Esophagus muscularis mucosa (tissue), 4 donors: ENCODE measurements at regions not wholly inside any gene's neighbourhood (a gene's known extent, or its start where the extent isn't known, plus 50 kb on each side); places are given as distances from the start of the nearest gene placed in this dataset.

ENCODE experiments used
- DNase-seq: peaks from one replicate; pipeline ENCODE4 v3.0.0-alpha.2; 2017; ENCODE audit errors: extremely low spot score
- H3K27ac ChIP-seq, 4 donors: fragments of 200-600 bp; sonication (generic); replicated peaks in 1 of 4; 1 replicate in 3 of 4; 2 replicates in 1 of 4; pipeline ENCODE4 v1.5.1; 2016 to 2019; ENCODE audit warnings: mild to moderate bottlenecking in 1 of 4
- H3K27me3 ChIP-seq, 4 donors: fragments of 200-600 bp; sonication (generic); one replicate each; pipeline versions ENCODE4 v1.5.1 to v1.6.0; 2016 to 2019
- H3K36me3 ChIP-seq, 4 donors: fragments of 200-600 bp; sonication (generic); one replicate each; pipeline ENCODE4 v1.5.1; 2016 to 2019
- H3K4me1 ChIP-seq, 4 donors: fragments of 200-600 bp; sonication (generic); one replicate each; pipeline ENCODE4 v1.5.1; 2016 to 2019
- H3K4me3 ChIP-seq, 4 donors: fragments of 200-600 bp; sonication (generic); 1 replicate in 2 of 4; 2 replicates in 2 of 4; pipeline ENCODE4 v1.5.1; 2016 to 2019; ENCODE audit warnings: mild to moderate bottlenecking in 4 of 4, moderate library complexity in 1 of 4
- H3K9me3 ChIP-seq, 4 donors: fragments of 200-600 bp; sonication (generic); 1 replicate in 3 of 4; 2 replicates in 1 of 4; pipeline ENCODE4 v1.5.1; 2016 to 2019
- CTCF ChIP-seq, 3 experiments: fragments of 200-600 bp in 2 of 3; fragments of 450-650 bp in 1 of 3; sonication (generic) in 2 of 3; IDR thresholded peaks; one replicate each; pipeline ENCODE4 v1.5.1; 2017 to 2019; ENCODE audit warnings: antibody characterized with exemption in 3 of 3, mild to moderate bottlenecking in 2 of 3, moderate library complexity in 1 of 3
- EP300 ChIP-seq: sonication (generic); formaldehyde crosslinking; IDR thresholded peaks from one replicate; pipeline ENCODE4 v1.6.1; 2017; ENCODE audit warnings: antibody characterized with exemption
- POLR2A ChIP-seq: fragments of 450-650 bp; IDR thresholded peaks from one replicate; pipeline ENCODE4 v1.6.1; 2017; ENCODE audit warnings: antibody characterized with exemption, moderate library complexity, mild to moderate bottlenecking, low read depth
- POLR2AphosphoS5 ChIP-seq, 2 donors: sonication (generic); formaldehyde crosslinking; IDR thresholded peaks; one replicate each; pipeline ENCODE4 v1.6.1; 2017; ENCODE audit warnings: antibody characterized with exemption in 2 of 2
- WGBS: methylation state at CpG from one replicate; pipeline ENCODE4 v1.1.5; 2018; 5-methylcytosine and 5-hydroxymethylcytosine counted together
- intact Hi-C: fragments of 100-400 bp; cut with DNase I; formaldehyde crosslinking; loops from one replicate; pipeline ENCODE4 v1.15.1; 2023

- no peak for TF ChIP-seq POLR2A
- no peak for TF ChIP-seq CTCF (IDR thresholded peaks at IDR 0.05)
- no peak for TF ChIP-seq EP300
- TF ChIP-seq POLR2AphosphoS5 (IDR thresholded peaks at IDR 0.05), result no peak
- no peak overlapping the region for H3K27ac ChIP-seq
- H3K36me3 ChIP-seq, result no peaks in the 10 kb centered on the region
- no peak for DNase-seq
- no peaks in the 10 kb centered on the region for H3K27me3 ChIP-seq
- H3K4me3 ChIP-seq, result no peak overlapping the region
- intact Hi-C loops, result no loop called here
- H3K9me3 ChIP-seq, result peaks cover 0 to 4% (median 0%) of the 10 kb centered on the region in 4 donors
- peaks cover 0 to 6% (median 0%) of the 10 kb centered on the region in 4 donors for H3K4me1 ChIP-seq
Measured at GRCh38 chr12:42692749-42693148, 103.2 kb upstream of the PRICKLE1 start.

- no peak overlapping the region for H3K4me3 ChIP-seq
- 86% methylated on average over 8 of the region's 8 CpGs for WGBS
- no peaks in the 10 kb centered on the region for H3K36me3 ChIP-seq
- no peak overlapping the region for H3K27ac ChIP-seq
- DNase-seq, result no peak
- intact Hi-C loops, result no loop called here
- no peak for TF ChIP-seq POLR2AphosphoS5 (IDR thresholded peaks at IDR 0.05)
- TF ChIP-seq CTCF (IDR thresholded peaks at IDR 0.05), result no peak
- no peak for TF ChIP-seq POLR2A
- no peak for TF ChIP-seq EP300
- H3K27me3 ChIP-seq, result no peaks in the 10 kb centered on the region
- H3K9me3 ChIP-seq, result peaks cover 0 to 4% (median 0%) of the 10 kb centered on the region in 4 donors
- peaks cover 0 to 2% (median 0%) of the 10 kb centered on the region in 4 donors for H3K4me1 ChIP-seq
Measured at GRCh38 chr12:42691991-42692557, 102.5 kb upstream of the PRICKLE1 start.

GRCh38 chr12:42690264-42690663, 100.7 kb upstream of the PRICKLE1 start:
- TF ChIP-seq POLR2AphosphoS5 (IDR thresholded peaks at IDR 0.05) (no peak), EP300 (no peak), CTCF (IDR thresholded peaks at IDR 0.05) (no peak), POLR2A (no peak)
- H3K27ac ChIP-seq, result no peak overlapping the region
- 90% methylated on average over 2 of the region's 2 CpGs for WGBS
- H3K4me3 ChIP-seq, result no peak overlapping the region
- intact Hi-C loops, result no loop called here
- H3K36me3 ChIP-seq, result no peaks in the 10 kb centered on the region
- DNase-seq, result no peak
- no peaks in the 10 kb centered on the region for H3K27me3 ChIP-seq
- peaks cover 0 to 4% (median 0%) of the 10 kb centered on the region in 4 donors for H3K9me3 ChIP-seq
- no peaks in the 10 kb centered on the region for H3K4me1 ChIP-seq

- Histone ChIP-seq H3K4me1 (no peaks in the 10 kb centered on the region), H3K9me3 (peaks cover 0 to 4% (median 0%) of the 10 kb centered on the region in 4 donors), H3K36me3 (no peaks in the 10 kb centered on the region), H3K27ac (no peak overlapping the region), H3K4me3 (no peak overlapping the region), H3K27me3 (no peaks in the 10 kb centered on the region)
- DNase-seq, result no peak
- intact Hi-C loops, result no loop called here
- TF ChIP-seq EP300, result no peak
- TF ChIP-seq POLR2AphosphoS5 (IDR thresholded peaks at IDR 0.05), result no peak
- no peak for TF ChIP-seq POLR2A
- no peak for TF ChIP-seq CTCF (IDR thresholded peaks at IDR 0.05)
- WGBS, result 65% methylated on average over 1 of the region's 1 CpG
Measured at GRCh38 chr12:42689699-42690098, 100.2 kb upstream of the PRICKLE1 start.
